ENCODE measurements at regions not wholly inside any gene's neighbourhood (a gene's known extent, or its start where the extent isn't known, plus 50 kb on each side); places are given as distances from the start of the nearest gene placed in this dataset.

- no peak for TF ChIP-seq CTCF (conservative IDR thresholded peaks at IDR 0.05 in 1 of 2, IDR thresholded peaks at IDR 0.05 in 1 of 2; ENCODE audit: low read depth in 1 of 2, low read length in 2 of 2)
- no peak for TF ChIP-seq EZH2 (IDR thresholded peaks at IDR 0.05; ENCODE audit: low read length, missing control alignments)
Measured at GRCh38 chrX:7515681-7516413, 327.1 kb upstream of the VCX start.

Data from fibroblast of lung (primary cell).